T-cell (primary cell): ENCODE measurements at regions not wholly inside any gene's neighbourhood (a gene's known extent, or its start where the extent isn't known, plus 50 kb on each side); places are given as distances from the start of the nearest gene placed in this dataset.
"Not testable (repeated sequence)": the region's sequence is repeated elsewhere in the genome, so short reads cannot be mapped to it uniquely, and the experiment has no call there.

ENCODE experiments used
- ATAC-seq, 4 experiments: fragments of 200-7000 bp in 3 of 4; fragments of 150-1000 bp in 1 of 4; cut with Tn5 transposase; replicated peaks in 1 of 4; 1 replicate in 3 of 4; 2 replicates in 1 of 4; pipeline ENCODE4 v1.10.0; 2021; ENCODE audit warnings: moderate library complexity in 3 of 4, mild to moderate bottlenecking in 2 of 4, moderate number of reproducible peaks in 1 of 4
- CTCF ChIA-PET, 2 donors: fragments of 300-600 bp; sonication (Branson Sonifier 250); formaldehyde crosslinking; loops; one replicate each; lab custom pipeline; 2022; ENCODE audit warnings: antibody characterized with exemption in 2 of 2; lab: Charles Lee
- POLR2A ChIA-PET, 2 donors: fragments of 300-600 bp; sonication (Branson Sonifier 250); formaldehyde crosslinking; loops; one replicate each; lab custom pipeline; 2022; ENCODE audit warnings: antibody characterized with exemption in 2 of 2; lab: Charles Lee
- DNase-seq, 35 experiments: peaks; one replicate each; pipeline versions ENCODE4 v3.0.0 to v3.0.0-alpha.2; 2013 to 2023
- H3K27ac ChIP-seq: one replicate; pipeline ENCODE4 v1.5.1; 2013; ENCODE audit warnings: low read length
- H3K27me3 ChIP-seq, 2 experiments: replicated peaks in 1 of 2; 1 replicate in 1 of 2; 2 replicates in 1 of 2; pipeline versions ENCODE4 v1.6.1 to v1.7.0; 2013; ENCODE audit warnings: low read length in 1 of 2, mixed read lengths in 1 of 2; ENCODE audit not compliant: control insufficient read depth in 2 of 2, insufficient read depth in 2 of 2; ENCODE audit errors: extremely low read depth in 1 of 2
- H3K36me3 ChIP-seq, 2 donors: 1 replicate in 1 of 2; 2 replicates in 1 of 2; pipeline versions ENCODE4 v1.6.1 to v1.7.0; 2013; ENCODE audit warnings: low read length in 1 of 2; ENCODE audit not compliant: control insufficient read depth in 2 of 2, insufficient read depth in 1 of 2; ENCODE audit errors: extremely low read depth in 1 of 2
- H3K4me1 ChIP-seq, 2 experiments: 1 replicate in 1 of 2; 2 replicates in 1 of 2; pipeline versions ENCODE4 v1.6.1 to v1.7.0; 2013; ENCODE audit warnings: low read length in 2 of 2, mixed read lengths in 1 of 2; ENCODE audit not compliant: insufficient read depth in 2 of 2, control insufficient read depth in 1 of 2; ENCODE audit errors: extremely low read depth in 1 of 2
- H3K4me3 ChIP-seq, 2 donors: 1 replicate in 1 of 2; 2 replicates in 1 of 2; pipeline versions ENCODE4 v1.5.1 to v1.7.0; 2013; ENCODE audit warnings: mild to moderate bottlenecking in 2 of 2, low read length in 1 of 2, moderate library complexity in 1 of 2; ENCODE audit not compliant: control insufficient read depth in 1 of 2; ENCODE audit errors: extremely low read depth in 1 of 2
- H3K9me3 ChIP-seq: 2 replicates; pipeline ENCODE4 v1.7.0; 2013
- H3K27ac Mint-ChIP-seq, 2 donors: one replicate each; pipeline ENCODE4 v1.8.0; 2020 to 2021; ENCODE audit warnings: mild to moderate bottlenecking in 2 of 2, mixed read lengths in 2 of 2
- H3K27me3 Mint-ChIP-seq, 2 donors: one replicate each; pipeline ENCODE4 v1.8.0; 2021 to 2022; ENCODE audit warnings: mixed read lengths in 2 of 2
- H3K36me3 Mint-ChIP-seq: one replicate; pipeline ENCODE4 v1.8.0; 2021; ENCODE audit warnings: mixed read lengths
- H3K4me1 Mint-ChIP-seq, 3 donors: one replicate each; pipeline ENCODE4 v1.8.0; 2020 to 2022; ENCODE audit warnings: mixed read lengths in 3 of 3, mild to moderate bottlenecking in 1 of 3
- H3K4me3 Mint-ChIP-seq, 3 donors: one replicate each; pipeline ENCODE4 v1.8.0; 2020 to 2022; ENCODE audit warnings: mild to moderate bottlenecking in 3 of 3, mixed read lengths in 3 of 3, moderate library complexity in 3 of 3
- H3K9me3 Mint-ChIP-seq, 3 donors: one replicate each; pipeline ENCODE4 v1.8.0; 2020 to 2022; ENCODE audit warnings: mixed read lengths in 3 of 3
- WGBS: methylation state at CpG from one replicate; pipeline ENCODE4 v1.1.5; 2013; ENCODE audit warnings: missing lambda C conversion rate; ENCODE audit not compliant: insufficient coverage; 5-methylcytosine and 5-hydroxymethylcytosine counted together

GRCh38 chr10:46645110-46645509 is 66.2 kb downstream of the SYT15 start:
- CTCF ChIA-PET, POLR2A ChIA-PET, H3K4me1 ChIP-seq, H3K4me3 Mint-ChIP-seq, DNase-seq, H3K27me3 ChIP-seq, ATAC-seq, H3K36me3 Mint-ChIP-seq, H3K27ac ChIP-seq, H3K36me3 ChIP-seq, H3K27me3 Mint-ChIP-seq, H3K9me3 Mint-ChIP-seq, H3K4me3 ChIP-seq, H3K27ac Mint-ChIP-seq, H3K4me1 Mint-ChIP-seq, H3K9me3 ChIP-seq: not testable (repeated sequence)
- WGBS: no CpG with 5 or more reads among the region's 1 CpG

DNA sequence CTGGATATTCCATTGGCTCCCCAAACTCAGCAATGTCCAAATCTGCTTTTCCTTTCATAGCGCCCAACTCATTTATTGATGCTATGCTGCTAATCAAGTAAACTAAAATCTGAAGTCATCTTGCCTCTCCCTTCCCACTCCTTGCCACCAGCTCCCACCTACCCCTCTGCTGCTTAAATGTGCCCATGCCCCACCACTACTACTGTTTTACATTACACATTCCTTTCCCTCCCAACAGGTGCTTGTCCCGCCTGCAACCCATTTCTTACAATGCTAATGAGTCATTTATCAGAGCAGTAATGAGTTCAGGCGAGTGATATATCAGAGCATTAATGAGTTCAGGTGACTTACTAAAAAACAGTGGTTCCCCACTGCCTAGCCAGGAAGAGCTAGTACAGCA is 67.2 kb downstream of the SYT15 start:
- H3K36me3 ChIP-seq, H3K4me1 Mint-ChIP-seq, DNase-seq, H3K27ac ChIP-seq, H3K9me3 Mint-ChIP-seq, H3K4me3 ChIP-seq, H3K36me3 Mint-ChIP-seq, H3K27ac Mint-ChIP-seq, H3K4me1 ChIP-seq, ATAC-seq, POLR2A ChIA-PET, H3K27me3 ChIP-seq, H3K9me3 ChIP-seq, H3K27me3 Mint-ChIP-seq, CTCF ChIA-PET, H3K4me3 Mint-ChIP-seq: not testable (repeated sequence)
- WGBS: no CpG with 5 or more reads among the region's 3 CpGs

- H3K9me3 ChIP-seq, H3K27me3 ChIP-seq, H3K36me3 ChIP-seq, DNase-seq, CTCF ChIA-PET, H3K4me1 ChIP-seq, H3K27ac ChIP-seq, H3K4me3 ChIP-seq, H3K36me3 Mint-ChIP-seq, ATAC-seq, H3K27me3 Mint-ChIP-seq, H3K4me3 Mint-ChIP-seq, H3K27ac Mint-ChIP-seq, POLR2A ChIA-PET, H3K4me1 Mint-ChIP-seq, H3K9me3 Mint-ChIP-seq: not testable (repeated sequence)
- no CpG with 5 or more reads among the region's 5 CpGs for WGBS
These were observed 72.0 kb downstream of the SYT15 start for GRCh38 chr10:46650967-46651366.

- H3K4me1 ChIP-seq, H3K36me3 ChIP-seq, H3K9me3 ChIP-seq, H3K27ac ChIP-seq, DNase-seq, POLR2A ChIA-PET, ATAC-seq, H3K27me3 Mint-ChIP-seq, H3K9me3 Mint-ChIP-seq, H3K27ac Mint-ChIP-seq, H3K27me3 ChIP-seq, H3K4me1 Mint-ChIP-seq, H3K36me3 Mint-ChIP-seq, H3K4me3 ChIP-seq, H3K4me3 Mint-ChIP-seq, CTCF ChIA-PET: not testable (repeated sequence)
- no CpG with 5 or more reads among the region's 3 CpGs for WGBS
These were observed 78.5 kb downstream of the SYT15 start for GRCh38 chr10:46657437-46657836.

GRCh38 chr10:46660027-46660834 is 81.3 kb downstream of the SYT15 start:
- CTCF ChIA-PET, H3K36me3 ChIP-seq, H3K27me3 Mint-ChIP-seq, H3K36me3 Mint-ChIP-seq, H3K4me1 Mint-ChIP-seq, H3K27ac ChIP-seq, H3K4me3 Mint-ChIP-seq, H3K4me1 ChIP-seq, H3K27ac Mint-ChIP-seq, POLR2A ChIA-PET, ATAC-seq, H3K4me3 ChIP-seq, H3K9me3 Mint-ChIP-seq, H3K9me3 ChIP-seq, DNase-seq, H3K27me3 ChIP-seq: not testable (repeated sequence)
- WGBS: no CpG with 5 or more reads among the region's 8 CpGs

- H3K4me1 Mint-ChIP-seq, H3K27me3 ChIP-seq, H3K9me3 Mint-ChIP-seq, H3K4me3 ChIP-seq, H3K4me3 Mint-ChIP-seq, CTCF ChIA-PET, H3K27ac Mint-ChIP-seq, H3K27ac ChIP-seq, DNase-seq, H3K36me3 Mint-ChIP-seq, H3K36me3 ChIP-seq, ATAC-seq, POLR2A ChIA-PET, H3K9me3 ChIP-seq, H3K4me1 ChIP-seq, H3K27me3 Mint-ChIP-seq: not testable (repeated sequence)
These were observed 81.9 kb downstream of the SYT15 start for GRCh38 chr10:46660835-46661164.

- no CpG with 5 or more reads among the region's 1 CpG for WGBS
- H3K27me3 Mint-ChIP-seq, H3K36me3 Mint-ChIP-seq, H3K4me3 Mint-ChIP-seq, H3K9me3 ChIP-seq, POLR2A ChIA-PET, CTCF ChIA-PET, H3K27me3 ChIP-seq, H3K4me1 Mint-ChIP-seq, H3K36me3 ChIP-seq, H3K4me3 ChIP-seq, ATAC-seq, H3K4me1 ChIP-seq, H3K27ac Mint-ChIP-seq, DNase-seq, H3K27ac ChIP-seq, H3K9me3 Mint-ChIP-seq: not testable (repeated sequence)
These were observed 86.6 kb downstream of the SYT15 start for GRCh38 chr10:46665536-46665935.
